ENCODE measurements at regions not wholly inside any gene's neighbourhood (a gene's known extent, or its start where the extent isn't known, plus 50 kb on each side); places are given as distances from the start of the nearest gene placed in this dataset.

DNA sequence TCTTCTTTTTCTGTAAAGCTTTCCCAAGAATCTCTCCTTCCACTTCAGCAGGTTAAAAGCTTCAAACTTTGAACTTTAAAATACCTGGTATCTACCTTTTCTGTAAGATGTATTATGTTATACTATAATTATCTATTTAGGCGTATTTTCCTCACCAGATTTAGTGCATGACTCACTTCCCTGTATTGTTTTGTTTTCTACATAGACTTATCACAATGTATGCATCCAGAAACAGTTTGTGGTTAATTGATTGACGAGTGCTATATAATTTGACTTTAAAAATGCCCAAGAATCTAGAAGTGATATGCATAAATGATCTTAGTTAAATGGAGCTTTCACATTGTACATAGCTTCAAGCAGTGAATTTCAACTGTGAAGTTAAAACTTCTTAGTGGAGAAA, 473.9 kb upstream of the CDH2 start:
- TF ChIP-seq, protein P1, sequence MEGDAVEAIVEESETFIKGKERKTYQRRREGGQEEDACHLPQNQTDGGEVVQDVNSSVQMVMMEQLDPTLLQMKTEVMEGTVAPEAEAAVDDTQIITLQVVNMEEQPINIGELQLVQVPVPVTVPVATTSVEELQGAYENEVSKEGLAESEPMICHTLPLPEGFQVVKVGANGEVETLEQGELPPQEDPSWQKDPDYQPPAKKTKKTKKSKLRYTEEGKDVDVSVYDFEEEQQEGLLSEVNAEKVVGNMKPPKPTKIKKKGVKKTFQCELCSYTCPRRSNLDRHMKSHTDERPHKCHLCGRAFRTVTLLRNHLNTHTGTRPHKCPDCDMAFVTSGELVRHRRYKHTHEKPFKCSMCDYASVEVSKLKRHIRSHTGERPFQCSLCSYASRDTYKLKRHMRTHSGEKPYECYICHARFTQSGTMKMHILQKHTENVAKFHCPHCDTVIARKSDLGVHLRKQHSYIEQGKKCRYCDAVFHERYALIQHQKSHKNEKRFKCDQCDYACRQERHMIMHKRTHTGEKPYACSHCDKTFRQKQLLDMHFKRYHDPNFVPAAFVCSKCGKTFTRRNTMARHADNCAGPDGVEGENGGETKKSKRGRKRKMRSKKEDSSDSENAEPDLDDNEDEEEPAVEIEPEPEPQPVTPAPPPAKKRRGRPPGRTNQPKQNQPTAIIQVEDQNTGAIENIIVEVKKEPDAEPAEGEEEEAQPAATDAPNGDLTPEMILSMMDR (IDR thresholded peaks at IDR 0.05), result no peak
- no peak for TF ChIP-seq POLR2A (IDR thresholded peaks at IDR 0.05)

All from lower leg skin (tissue), 3 donors.